Cerebellar cortex (tissue), 1 donor: ENCODE measurements at regions not wholly inside any gene's neighbourhood (a gene's known extent, or its start where the extent isn't known, plus 50 kb on each side); places are given as distances from the start of the nearest gene placed in this dataset.
"Not testable (repeated sequence)": the region's sequence is repeated elsewhere in the genome, so short reads cannot be mapped to it uniquely, and the experiment has no call there.

Experiments used
- DNase-seq: peaks from one replicate; pipeline ENCODE4 v3.0.0-alpha.2; 2015; ENCODE audit warnings: low spot score

DNA sequence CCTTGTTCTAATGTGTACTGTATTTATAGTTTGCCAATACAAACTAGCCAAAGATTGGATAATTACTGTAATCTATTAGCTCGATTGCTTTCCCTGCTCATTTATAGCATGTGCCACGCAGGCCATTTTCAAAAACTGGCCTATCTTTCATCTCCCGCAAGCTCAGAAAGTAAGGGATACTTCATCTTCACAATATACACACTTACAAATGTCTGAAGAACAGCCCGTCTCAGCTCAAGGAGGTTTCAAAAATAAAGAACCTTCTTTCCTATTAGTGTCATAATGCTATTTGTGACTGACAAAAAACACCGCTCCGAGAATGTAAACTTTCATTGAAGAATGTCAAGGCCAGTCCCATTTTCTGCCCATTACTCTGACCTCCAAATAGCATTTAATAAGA, 306.4 kb upstream of the ZNF507 start:
- DNase-seq, result no peak

- DNase-seq, result no peak
These were observed 306.0 kb upstream of the ZNF507 start for GRCh38 chr19:32039440-32039839.

DNA sequence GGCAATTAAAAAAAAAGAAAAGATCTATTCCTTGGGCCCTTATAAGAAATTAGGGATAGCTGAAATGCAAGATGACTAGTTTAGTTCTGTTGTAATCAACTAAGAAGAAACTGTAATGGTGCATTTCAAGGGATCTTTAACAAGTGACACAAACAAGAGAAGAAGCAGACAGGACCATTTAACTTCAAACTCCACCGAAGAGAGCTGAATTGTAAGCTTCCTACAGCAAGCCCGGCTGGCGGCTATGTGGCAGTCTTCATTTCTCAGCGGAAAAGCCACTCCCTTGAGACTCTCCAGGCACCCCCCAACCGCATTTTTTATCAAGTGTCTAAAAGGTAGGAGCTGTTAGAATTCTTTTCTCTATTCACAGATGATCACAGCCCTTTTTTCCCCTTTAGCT, 305.2 kb upstream of the ZNF507 start:
- DNase-seq, result no peak

DNA sequence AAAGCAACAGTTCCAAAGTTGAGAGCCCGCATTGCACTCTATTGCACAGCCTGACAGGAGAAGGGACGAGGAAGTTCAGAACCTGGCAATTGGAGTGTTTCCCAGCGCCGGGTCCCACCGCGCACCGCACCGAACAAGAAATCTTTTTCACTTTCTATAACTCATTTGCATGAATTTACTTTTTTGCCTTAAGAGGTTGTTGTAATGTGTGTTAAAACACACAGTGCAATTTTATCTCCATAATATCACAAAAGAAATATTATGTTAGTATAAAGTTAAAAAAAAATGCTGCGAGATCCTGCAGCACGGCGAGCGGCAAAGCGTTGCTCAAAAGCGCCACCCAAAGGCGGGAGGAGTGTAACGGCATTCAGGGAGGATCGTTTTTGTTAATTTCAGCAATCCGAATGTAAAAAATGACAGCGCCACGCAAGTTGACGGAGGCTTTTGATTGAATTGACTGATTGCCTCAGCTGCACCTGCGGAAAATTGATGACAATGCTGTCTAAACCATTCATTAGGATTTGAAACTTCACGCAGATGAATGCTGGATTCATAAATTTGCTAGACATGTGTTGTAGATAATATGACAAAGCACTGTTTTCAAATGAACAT, 303.6 kb upstream of the ZNF507 start:
- peak; percentile 7 for DNase-seq

- DNase-seq, result no peak
These were observed 297.6 kb upstream of the ZNF507 start for GRCh38 chr19:32047788-32048187.

GRCh38 chr19:32053376-32053775, 292.0 kb upstream of the ZNF507 start:
- no peak for DNase-seq

DNA sequence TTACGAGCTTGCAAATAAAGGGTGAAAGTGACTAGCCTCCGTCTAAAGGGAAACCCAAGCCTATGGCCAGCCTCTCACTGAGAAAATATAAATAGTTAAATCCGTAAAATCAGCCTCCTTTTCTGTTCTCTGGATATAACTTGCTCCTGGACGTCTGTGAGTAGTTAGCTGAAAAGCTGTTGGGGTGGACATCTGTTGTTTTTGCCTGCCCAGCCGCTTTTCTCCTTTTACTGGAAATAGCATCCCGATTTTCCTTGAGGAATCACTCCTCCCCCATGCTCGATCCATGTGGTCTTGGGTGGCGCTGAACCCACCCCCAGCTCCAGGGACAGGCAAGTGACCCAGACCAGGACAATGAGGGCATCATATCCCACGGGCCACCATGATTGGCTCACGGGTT, 291.5 kb upstream of the ZNF507 start:
- DNase-seq, result no peak

DNA sequence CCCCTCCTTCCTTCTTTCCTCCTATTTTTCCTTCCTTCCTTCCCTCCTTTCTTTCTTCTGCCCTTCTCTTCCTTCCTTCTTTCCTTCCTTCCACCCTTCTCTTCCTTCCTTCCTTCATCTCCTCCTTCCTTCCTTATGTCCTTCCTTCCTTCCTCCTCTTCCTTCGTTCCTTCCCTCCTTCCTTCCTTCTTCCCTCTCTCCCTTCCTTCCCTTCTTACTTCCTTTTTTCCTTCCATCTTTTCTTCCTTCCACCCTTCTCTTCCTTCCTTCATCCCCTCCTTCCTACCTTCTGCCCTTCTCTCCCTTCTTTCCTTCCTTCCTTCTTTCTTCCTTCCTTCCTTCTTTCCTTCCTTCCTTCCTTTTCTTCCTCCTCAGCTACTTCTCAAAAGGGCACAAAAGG, 287.3 kb upstream of the ZNF507 start:
- no peak for DNase-seq

DNA sequence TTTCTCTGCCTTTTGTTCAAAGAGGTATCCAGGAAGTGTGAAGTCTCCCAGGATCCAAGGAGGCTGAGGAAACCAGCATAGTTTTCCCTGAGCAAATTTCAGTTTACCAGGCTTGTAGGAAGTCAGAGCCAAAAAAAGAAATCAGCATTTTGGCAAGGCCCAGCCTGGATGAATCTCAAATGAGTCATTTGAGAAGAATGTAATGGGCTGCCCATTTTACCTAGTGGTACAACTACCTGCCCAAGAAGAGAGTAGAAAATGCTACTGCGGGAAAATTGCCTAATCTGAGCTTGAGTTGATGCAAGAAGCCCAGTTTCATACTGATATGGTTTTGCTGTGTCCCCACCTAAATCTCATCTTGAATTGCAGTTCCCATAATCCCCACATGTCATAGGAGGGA, 284.1 kb upstream of the ZNF507 start:
- no peak for DNase-seq

DNA sequence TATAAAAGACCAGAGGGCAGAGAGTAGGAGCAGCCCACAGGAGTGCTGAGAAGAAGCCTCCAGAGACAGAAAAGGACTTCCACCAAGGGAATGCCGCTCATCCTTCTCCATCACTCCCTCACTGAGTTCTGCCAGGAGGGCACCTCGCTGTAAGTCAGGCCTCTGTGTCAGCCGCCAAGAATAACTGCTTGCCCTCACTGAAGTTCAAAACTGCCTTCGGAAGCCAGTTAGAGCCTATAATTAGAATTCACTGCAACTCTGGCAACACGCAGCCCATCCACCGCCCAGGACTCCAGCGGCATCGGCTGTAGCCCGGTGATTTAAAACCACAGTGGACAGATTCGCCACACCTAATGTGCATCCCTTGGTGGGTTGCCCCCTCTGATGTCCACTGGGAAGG, 281.8 kb upstream of the ZNF507 start:
- DNase-seq, result no peak

- no peak for DNase-seq
These were observed 279.4 kb upstream of the ZNF507 start for GRCh38 chr19:32066056-32066455.

- DNase-seq, result no peak
These were observed 277.7 kb upstream of the ZNF507 start for GRCh38 chr19:32067685-32068084.

DNA sequence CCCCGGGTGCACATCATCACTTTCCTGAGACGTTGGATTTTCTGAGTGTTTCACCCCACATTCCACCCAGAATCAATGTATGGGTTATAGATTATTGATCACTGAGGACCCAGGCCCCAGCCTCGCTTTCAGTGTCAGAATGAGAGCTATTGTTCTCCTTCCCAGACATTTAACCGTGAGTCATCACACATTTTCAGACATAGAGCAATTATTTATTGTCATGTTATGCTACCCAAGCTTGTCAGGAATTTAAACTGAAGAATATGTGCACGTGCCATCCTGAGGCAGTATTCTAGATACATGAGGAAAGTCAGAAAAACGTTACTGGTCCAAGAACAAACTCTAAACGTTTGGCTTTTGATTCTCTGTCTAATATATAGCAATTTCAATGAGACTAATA, 276.6 kb upstream of the ZNF507 start:
- DNase-seq, result no peak

DNA sequence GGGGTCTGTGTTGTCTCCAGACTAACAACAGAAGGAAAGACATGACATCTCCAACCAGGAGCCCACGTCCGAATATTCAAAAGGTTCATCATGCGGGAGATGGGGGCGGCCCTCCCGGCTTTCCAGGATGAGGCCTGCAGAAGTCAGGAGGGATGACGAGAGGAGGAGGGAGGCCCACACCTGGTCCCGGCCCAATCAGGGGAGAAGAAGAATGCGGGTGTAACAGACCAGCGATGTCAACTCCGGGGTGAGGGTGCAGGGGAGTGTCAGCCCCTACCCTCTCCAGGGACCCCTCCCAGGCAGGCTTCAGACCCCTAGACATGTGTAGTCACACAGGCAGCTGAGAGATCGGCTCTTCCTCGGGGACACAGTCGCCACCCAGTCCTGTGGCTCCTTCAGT, 275.3 kb upstream of the ZNF507 start:
- DNase-seq, result no peak

GRCh38 chr19:32082028-32082427, 263.4 kb upstream of the ZNF507 start:
- DNase-seq, result no peak

DNA sequence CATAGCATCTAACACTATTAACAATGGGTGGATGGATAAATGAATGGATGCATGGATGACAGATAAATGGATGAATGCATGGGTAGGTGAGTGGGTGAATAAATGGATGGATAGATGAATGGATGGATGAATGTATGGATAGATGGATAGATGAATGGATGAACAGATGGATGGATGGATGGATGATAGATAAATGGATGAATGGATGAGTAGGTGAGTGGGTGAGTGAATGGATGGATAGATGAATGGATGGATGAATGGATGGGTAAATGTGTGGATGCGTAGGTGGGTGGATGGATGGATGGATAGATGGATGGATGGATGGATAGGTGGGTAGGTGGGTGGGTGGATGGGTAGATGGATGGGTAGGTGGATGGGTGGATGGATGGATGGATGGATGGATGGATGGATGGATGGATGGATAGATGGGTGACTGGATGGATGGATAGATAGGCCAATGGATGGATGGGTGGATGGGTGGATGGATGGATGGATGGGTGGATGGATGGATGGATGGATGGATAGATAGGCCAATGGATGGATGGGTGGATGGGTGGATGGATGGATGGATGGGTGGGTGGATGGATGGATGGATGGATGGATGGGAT, 260.6 kb upstream of the ZNF507 start:
- DNase-seq, result not testable (repeated sequence)

DNA sequence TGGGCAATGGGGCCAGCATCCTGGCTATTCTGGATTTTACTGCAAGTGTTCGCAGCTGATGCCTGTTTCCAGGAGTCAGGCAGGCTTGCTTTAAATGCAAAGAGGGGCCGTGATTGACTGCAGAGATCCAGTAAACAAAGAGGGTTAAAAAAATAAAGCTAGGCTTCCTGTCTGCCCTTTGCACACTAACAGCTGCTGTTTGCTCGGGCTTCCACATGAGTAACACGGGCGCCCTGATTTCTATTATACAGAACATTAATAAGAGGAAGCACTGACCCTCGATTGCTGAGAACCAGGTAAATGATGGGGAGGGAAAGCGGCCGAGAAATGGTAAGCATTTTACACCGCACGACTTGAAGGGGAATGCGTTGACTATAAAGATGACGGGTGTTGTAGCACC, 254.2 kb upstream of the ZNF507 start:
- DNase-seq, result no peak

- no peak for DNase-seq
These were observed 248.4 kb upstream of the ZNF507 start for GRCh38 chr19:32097011-32097410.

GRCh38 chr19:32097620-32098019, 247.8 kb upstream of the ZNF507 start:
- DNase-seq, result no peak

- DNase-seq, result no peak
These were observed 246.4 kb upstream of the ZNF507 start for GRCh38 chr19:32098968-32099367.

DNA sequence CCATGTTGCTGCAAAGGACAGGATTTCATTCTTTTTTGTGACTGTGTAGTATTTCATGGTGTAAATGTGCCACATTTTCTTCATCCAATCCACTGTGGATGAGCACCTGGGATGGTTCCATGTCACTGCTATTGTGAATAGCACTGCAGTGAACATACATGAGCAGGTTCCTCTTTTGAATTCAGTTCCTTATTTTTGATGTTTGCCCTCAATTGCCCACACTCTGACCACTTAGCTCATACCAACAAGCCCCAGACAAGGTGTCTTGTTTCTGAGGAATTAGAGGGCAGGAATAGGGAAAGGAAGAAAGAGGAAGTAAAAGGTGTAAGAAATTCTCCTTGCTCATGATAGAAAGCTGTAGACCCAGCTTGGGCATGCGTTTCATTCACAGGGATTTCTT, 244.2 kb upstream of the ZNF507 start:
- DNase-seq, result no peak

- no peak for DNase-seq
These were observed 241.9 kb upstream of the ZNF507 start for GRCh38 chr19:32103541-32103940.

DNA sequence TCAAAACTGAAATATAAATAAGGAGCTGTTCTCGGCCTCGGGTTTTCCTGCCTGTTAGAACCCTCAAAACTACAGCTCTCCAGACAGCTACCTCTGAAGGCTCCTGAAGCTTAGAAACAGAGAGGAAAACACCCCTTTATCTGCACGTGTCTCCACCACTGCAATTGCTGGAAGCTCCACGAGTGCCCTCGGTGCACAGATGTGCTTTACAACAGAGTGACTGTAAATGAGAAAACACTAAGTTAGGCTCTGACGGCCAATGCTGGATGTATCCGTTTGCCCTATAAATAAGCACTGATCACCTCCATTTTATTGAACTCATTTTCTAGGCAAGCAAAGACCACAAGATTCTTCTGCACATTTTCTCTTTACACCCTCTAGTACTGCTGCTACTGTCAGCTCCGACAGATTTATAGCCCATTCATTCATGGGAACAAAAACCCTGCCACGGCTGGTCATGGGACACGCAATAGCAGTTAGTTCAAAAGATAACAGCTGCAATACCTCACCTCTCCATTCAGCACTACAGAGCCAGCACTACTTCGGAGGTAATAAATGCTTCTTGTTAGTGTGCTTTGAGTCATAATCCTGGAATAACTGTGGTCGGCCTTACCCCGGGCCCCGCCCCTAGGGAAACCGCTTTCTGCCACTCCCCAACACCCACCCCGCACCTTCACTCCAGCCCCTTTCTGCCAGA, 241.1 kb upstream of the ZNF507 start:
- DNase-seq, result no peak

- no peak for DNase-seq
These were observed 240.6 kb upstream of the ZNF507 start for GRCh38 chr19:32104850-32105235.
